Fibroblast of lung (primary cell): ENCODE measurements at regions not wholly inside any gene's neighbourhood (a gene's known extent, or its start where the extent isn't known, plus 50 kb on each side); places are given as distances from the start of the nearest gene placed in this dataset.

ENCODE experiments used
- DNase-seq, 2 donors: peaks; one replicate each; pipeline versions ENCODE4 v3.0.0 to v3.0.0-alpha.2; 2010; ENCODE audit warnings: low read depth in 2 of 2
- H2AFZ ChIP-seq: 2 replicates; pipeline ENCODE4 v1.5.1; 2012; ENCODE audit warnings: low read length, control low read depth, inconsistent platforms
- H3K27ac ChIP-seq: 2 replicates; pipeline ENCODE4 v1.5.1; 2011; ENCODE audit warnings: low read length, control low read depth; ENCODE audit not compliant: insufficient read depth
- H3K27me3 ChIP-seq: 2 replicates; pipeline ENCODE4 v1.5.1; 2011; ENCODE audit warnings: mild to moderate bottlenecking, low read length; ENCODE audit not compliant: control insufficient read depth, insufficient read depth
- H3K36me3 ChIP-seq: 2 replicates; pipeline ENCODE4 v1.5.1; 2011; ENCODE audit warnings: low read length; ENCODE audit not compliant: control insufficient read depth, insufficient read depth
- H3K4me1 ChIP-seq: 2 replicates; pipeline ENCODE4 v1.5.1; 2011; ENCODE audit warnings: low read length; ENCODE audit not compliant: control insufficient read depth, insufficient read depth; ENCODE audit errors: extremely low read depth
- H3K4me2 ChIP-seq: 2 replicates; pipeline ENCODE4 v1.5.1; 2011; ENCODE audit warnings: low read length, control low read depth; ENCODE audit not compliant: insufficient read depth; ENCODE audit errors: extremely low read depth
- H3K4me3 ChIP-seq, 4 experiments: fragments of 200-600 bp in 1 of 4; sonication (generic) in 1 of 4; replicated peaks in 1 of 4; 2 replicates each; pipeline ENCODE4 v1.5.1; 2011 to 2016; ENCODE audit warnings: low read length in 4 of 4, low read depth in 3 of 4, mild to moderate bottlenecking in 3 of 4, control low read depth in 2 of 4, inconsistent platforms in 1 of 4, mixed read lengths in 1 of 4; ENCODE audit not compliant: insufficient read depth in 1 of 4; ENCODE audit errors: control extremely low read depth in 1 of 4
- H3K79me2 ChIP-seq: 2 replicates; pipeline ENCODE4 v1.5.1; 2012; ENCODE audit warnings: mild to moderate bottlenecking, low read length, inconsistent platforms; ENCODE audit not compliant: control insufficient read depth, insufficient read depth
- H3K9ac ChIP-seq: 2 replicates; pipeline ENCODE4 v1.5.1; 2011; ENCODE audit warnings: mild to moderate bottlenecking, low read length, control low read depth; ENCODE audit not compliant: insufficient read depth
- H3K9me3 ChIP-seq: 2 replicates; pipeline ENCODE4 v1.5.1; 2012; ENCODE audit warnings: low read depth, low read length; ENCODE audit not compliant: control insufficient read depth, insufficient read depth
- H4K20me1 ChIP-seq: 2 replicates; pipeline ENCODE4 v1.5.1; 2011; ENCODE audit warnings: low read length; ENCODE audit not compliant: control insufficient read depth, insufficient read depth; ENCODE audit errors: extremely low read depth
- EZH2 ChIP-seq: IDR thresholded peaks from 2 replicates; pipeline ENCODE4 v1.5.1; 2012; ENCODE audit warnings: low read length, control low read depth, mild to moderate bottlenecking; ENCODE audit errors: missing control alignments
- TF ChIP-seq, protein P1 (sequence below), 2 donors: IDR thresholded peaks in 1 of 2; conservative IDR thresholded peaks in 1 of 2; 1 replicate in 1 of 2; 2 replicates in 1 of 2; pipeline ENCODE4 v1.5.1; 2011 to 2012; ENCODE audit warnings: low read length in 2 of 2, control low read depth in 1 of 2, inconsistent platforms in 1 of 2, low read depth in 1 of 2, mild to moderate bottlenecking in 1 of 2

DNA sequence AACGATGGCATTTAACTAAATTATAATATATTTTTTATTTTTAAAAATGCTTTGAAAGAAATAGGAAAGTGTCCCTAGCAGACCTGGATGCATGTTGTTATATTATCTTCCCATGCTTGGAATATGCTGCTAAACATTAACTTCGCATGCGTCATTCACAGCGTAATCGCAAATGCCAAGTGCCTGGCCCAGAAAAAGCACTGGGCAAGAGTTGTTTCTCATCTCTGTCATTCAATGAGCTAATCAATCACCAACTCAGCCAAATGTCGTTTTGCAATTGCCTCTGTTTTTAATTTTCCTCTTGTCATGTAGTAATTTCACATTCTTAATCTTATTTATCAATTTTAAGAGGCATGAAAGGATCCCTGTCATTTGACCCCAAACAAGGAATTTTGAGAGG is 1421.9 kb downstream of the BRD1 start:
- Histone ChIP-seq H3K27ac (no peak overlapping the region), H2AFZ (no peak overlapping the region), H3K9me3 (no peaks in the 10 kb centered on the region), H3K9ac (no peak overlapping the region), H3K36me3 (no peaks in the 10 kb centered on the region), H3K4me3 (no peak overlapping the region), H3K27me3 (no peaks in the 10 kb centered on the region), H4K20me1 (no peaks in the 10 kb centered on the region), H3K79me2 (no peaks in the 10 kb centered on the region), H3K4me1 (no peaks in the 10 kb centered on the region), H3K4me2 (no peak overlapping the region)
- TF ChIP-seq, protein P1, sequence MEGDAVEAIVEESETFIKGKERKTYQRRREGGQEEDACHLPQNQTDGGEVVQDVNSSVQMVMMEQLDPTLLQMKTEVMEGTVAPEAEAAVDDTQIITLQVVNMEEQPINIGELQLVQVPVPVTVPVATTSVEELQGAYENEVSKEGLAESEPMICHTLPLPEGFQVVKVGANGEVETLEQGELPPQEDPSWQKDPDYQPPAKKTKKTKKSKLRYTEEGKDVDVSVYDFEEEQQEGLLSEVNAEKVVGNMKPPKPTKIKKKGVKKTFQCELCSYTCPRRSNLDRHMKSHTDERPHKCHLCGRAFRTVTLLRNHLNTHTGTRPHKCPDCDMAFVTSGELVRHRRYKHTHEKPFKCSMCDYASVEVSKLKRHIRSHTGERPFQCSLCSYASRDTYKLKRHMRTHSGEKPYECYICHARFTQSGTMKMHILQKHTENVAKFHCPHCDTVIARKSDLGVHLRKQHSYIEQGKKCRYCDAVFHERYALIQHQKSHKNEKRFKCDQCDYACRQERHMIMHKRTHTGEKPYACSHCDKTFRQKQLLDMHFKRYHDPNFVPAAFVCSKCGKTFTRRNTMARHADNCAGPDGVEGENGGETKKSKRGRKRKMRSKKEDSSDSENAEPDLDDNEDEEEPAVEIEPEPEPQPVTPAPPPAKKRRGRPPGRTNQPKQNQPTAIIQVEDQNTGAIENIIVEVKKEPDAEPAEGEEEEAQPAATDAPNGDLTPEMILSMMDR (conservative IDR thresholded peaks at IDR 0.05 in 1 of 2, IDR thresholded peaks at IDR 0.05 in 1 of 2; ENCODE audit: low read depth in 1 of 2, low read length in 2 of 2) = no peak
- TF ChIP-seq EZH2 = no peak
- DNase-seq = no peak

DNA sequence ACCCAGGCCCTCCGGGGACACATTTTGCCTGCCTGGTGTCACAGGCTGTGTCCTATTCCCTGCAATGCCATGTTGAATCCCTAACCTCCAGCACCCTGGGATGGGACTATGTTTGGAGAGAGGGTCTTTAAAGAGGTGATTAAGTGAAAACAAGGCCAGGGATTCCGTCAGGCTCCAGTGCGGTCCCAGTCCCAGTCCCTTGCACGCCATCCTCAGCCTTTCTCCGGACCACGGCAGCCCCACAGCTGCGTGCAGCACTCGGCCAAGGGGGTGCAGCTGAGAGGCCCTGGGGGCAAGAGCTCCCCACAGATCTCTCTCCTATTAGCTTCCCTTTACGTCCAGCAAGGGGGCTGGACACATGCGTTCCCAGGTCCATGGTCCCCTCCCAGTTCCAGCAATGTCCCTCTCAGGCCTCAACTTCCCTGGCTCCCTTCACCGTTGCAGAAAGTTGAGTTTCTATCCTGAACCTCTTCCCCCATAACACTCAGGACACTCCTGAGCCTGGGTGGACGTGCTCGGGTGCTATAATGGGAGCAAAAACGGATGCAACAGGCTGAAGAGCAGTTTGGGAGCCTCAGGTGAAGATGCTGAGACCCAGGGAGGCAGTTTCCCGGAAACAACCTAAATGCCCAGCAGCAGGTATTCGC is 1422.7 kb downstream of the BRD1 start:
- no peak for DNase-seq
- Histone ChIP-seq H3K9ac (no peak overlapping the region), H3K4me3 (no peak overlapping the region), H3K79me2 (no peaks in the 10 kb centered on the region), H3K4me1 (no peaks in the 10 kb centered on the region), H3K27ac (no peak overlapping the region), H4K20me1 (no peaks in the 10 kb centered on the region), H3K4me2 (no peak overlapping the region), H2AFZ (no peak overlapping the region), H3K36me3 (no peaks in the 10 kb centered on the region), H3K9me3 (no peaks in the 10 kb centered on the region), H3K27me3 (no peaks in the 10 kb centered on the region)
- TF ChIP-seq, protein P1 (conservative IDR thresholded peaks at IDR 0.05 in 1 of 2, IDR thresholded peaks at IDR 0.05 in 1 of 2; ENCODE audit: low read depth in 1 of 2, low read length in 2 of 2) = no peak

DNA sequence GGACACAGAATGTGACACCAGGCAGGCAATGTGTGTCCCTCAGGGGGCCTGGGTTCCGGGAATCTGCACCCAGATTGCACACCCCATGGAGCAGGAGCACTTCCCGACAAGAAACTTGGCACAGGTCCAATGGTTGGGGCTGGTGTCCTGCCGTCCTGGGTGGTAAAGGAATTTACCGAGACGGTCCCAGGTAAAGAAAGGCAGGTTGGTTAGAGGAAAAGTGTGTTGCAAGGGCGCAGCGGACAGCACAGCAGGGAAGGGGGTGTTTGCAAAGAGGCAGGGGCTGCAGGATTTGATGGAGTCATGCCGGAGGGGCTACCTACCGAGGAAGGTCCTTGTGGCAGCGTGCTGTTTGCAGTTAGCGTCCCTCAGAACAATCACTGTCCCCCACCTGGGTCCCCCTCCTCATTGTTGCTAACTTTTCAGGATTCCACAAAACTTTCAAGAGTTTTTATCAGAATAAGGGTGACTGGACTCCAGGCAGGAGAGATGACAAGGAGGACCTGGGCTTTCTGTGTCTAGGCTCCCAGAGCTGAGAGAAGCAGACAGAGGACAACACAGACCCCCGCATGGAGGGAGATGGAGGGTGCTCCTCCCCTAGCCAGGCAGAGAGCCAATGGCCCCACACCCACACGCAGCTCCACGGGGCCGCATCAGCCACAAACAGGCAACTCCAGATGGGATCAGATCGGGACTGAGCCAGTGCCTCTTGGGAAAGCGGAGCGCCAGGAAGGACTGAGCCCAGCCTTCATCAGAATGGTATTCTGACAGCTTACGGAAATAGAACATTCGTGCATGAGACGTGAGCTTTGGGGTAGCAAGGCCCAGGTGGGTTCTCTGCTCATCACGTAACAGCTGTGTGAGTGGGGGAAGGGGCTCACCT is 1423.9 kb downstream of the BRD1 start:
- Histone ChIP-seq H3K36me3 (no peaks in the 10 kb centered on the region), H3K9ac (no peak overlapping the region), H4K20me1 (no peaks in the 10 kb centered on the region), H3K4me1 (no peaks in the 10 kb centered on the region), H3K4me3 (no peak overlapping the region), H3K79me2 (no peaks in the 10 kb centered on the region), H3K9me3 (no peaks in the 10 kb centered on the region), H3K27me3 (no peaks in the 10 kb centered on the region), H3K4me2 (no peak overlapping the region), H3K27ac (no peak overlapping the region), H2AFZ (no peak overlapping the region)
- TF ChIP-seq, protein P1 (conservative IDR thresholded peaks at IDR 0.05 in 1 of 2, IDR thresholded peaks at IDR 0.05 in 1 of 2; ENCODE audit: low read depth in 1 of 2, low read length in 2 of 2) = no peak
- TF ChIP-seq EZH2 = no peak
- no peak for DNase-seq
